OCI-LY3 (cell line): ENCODE measurements at regions not wholly inside any gene's neighbourhood (a gene's known extent, or its start where the extent isn't known, plus 50 kb on each side); places are given as distances from the start of the nearest gene placed in this dataset.

Experiments
- EZH2phosphoT487 ChIP-seq: fragments of 200-600 bp; shearing (Covaris generic); IDR thresholded peaks from 2 replicates; pipeline ENCODE4 v1.6.1; 2018; ENCODE audit warnings: antibody characterized with exemption, mixed run types, low read depth
- TF ChIP-seq, protein P1 (sequence below): fragments of 200-600, 300-600 bp; sonication (generic); IDR thresholded peaks from 2 replicates; pipeline ENCODE4 v1.5.1; 2014; ENCODE audit warnings: antibody characterized with exemption, low read length, low read depth

DNA sequence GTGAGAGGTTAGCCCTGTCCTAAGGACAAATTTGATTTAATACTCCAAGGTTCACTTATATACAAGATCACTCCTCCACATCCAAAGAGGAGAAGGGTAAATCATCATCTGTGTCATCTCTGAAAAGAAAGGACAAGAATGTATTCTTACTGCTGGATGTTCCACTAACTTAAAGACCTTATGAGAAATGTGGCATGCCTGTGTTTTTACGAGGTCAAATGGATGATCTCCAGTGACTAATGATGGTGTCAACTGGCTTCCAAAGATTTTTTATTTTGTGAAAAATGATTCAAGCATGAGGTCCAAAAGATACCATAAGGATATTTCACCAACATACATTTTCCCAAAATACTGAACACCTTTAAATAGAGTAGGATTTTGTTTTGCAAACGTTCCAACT lies 143.4 kb downstream of the PTCHD1 start:
- TF ChIP-seq, protein P1, sequence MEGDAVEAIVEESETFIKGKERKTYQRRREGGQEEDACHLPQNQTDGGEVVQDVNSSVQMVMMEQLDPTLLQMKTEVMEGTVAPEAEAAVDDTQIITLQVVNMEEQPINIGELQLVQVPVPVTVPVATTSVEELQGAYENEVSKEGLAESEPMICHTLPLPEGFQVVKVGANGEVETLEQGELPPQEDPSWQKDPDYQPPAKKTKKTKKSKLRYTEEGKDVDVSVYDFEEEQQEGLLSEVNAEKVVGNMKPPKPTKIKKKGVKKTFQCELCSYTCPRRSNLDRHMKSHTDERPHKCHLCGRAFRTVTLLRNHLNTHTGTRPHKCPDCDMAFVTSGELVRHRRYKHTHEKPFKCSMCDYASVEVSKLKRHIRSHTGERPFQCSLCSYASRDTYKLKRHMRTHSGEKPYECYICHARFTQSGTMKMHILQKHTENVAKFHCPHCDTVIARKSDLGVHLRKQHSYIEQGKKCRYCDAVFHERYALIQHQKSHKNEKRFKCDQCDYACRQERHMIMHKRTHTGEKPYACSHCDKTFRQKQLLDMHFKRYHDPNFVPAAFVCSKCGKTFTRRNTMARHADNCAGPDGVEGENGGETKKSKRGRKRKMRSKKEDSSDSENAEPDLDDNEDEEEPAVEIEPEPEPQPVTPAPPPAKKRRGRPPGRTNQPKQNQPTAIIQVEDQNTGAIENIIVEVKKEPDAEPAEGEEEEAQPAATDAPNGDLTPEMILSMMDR, result no peak
- TF ChIP-seq EZH2phosphoT487, result no peak
